WTC11 (cell line): ENCODE measurements at regions not wholly inside any gene's neighbourhood (a gene's known extent, or its start where the extent isn't known, plus 50 kb on each side); places are given as distances from the start of the nearest gene placed in this dataset.

Source experiments
- ATAC-seq: fragments of 200-7000 bp; cut with Tn5 transposase; 2 replicates; pipeline ENCODE4 v1.10.0; 2021; ENCODE audit warnings: mild to moderate bottlenecking, moderate library complexity
- CTCF ChIA-PET: fragments of 300-600 bp; sonication (Branson Sonifier 250); formaldehyde crosslinking; loops from one replicate; lab custom pipeline; 2021; ENCODE audit warnings: antibody characterized with exemption; lab: Charles Lee
- POLR2A ChIA-PET: fragments of 350-600 bp; sonication (Branson Sonifier 250); formaldehyde crosslinking; loops from one replicate; lab custom pipeline; 2021; ENCODE audit warnings: antibody characterized with exemption; lab: Charles Lee
- DNase-seq: peaks from one replicate; pipeline ENCODE4 v3.0.0; 2021; ENCODE audit warnings: low spot score
- H3K27ac Mint-ChIP-seq: 2 replicates; pipeline ENCODE4 v1.8.0; 2021; ENCODE audit warnings: mixed read lengths
- H3K27me3 Mint-ChIP-seq: 2 replicates; pipeline ENCODE4 v1.8.0; 2021; ENCODE audit warnings: low read depth, mild to moderate bottlenecking, moderate library complexity, mixed read lengths
- H3K36me3 Mint-ChIP-seq: 2 replicates; pipeline ENCODE4 v1.8.0; 2021; ENCODE audit warnings: mixed read lengths
- H3K4me1 Mint-ChIP-seq: 2 replicates; pipeline ENCODE4 v1.8.0; 2022; ENCODE audit warnings: mixed read lengths
- H3K4me3 Mint-ChIP-seq: 2 replicates; pipeline ENCODE4 v1.8.0; 2021; ENCODE audit warnings: mild to moderate bottlenecking, moderate library complexity, mixed read lengths
- H3K9me3 Mint-ChIP-seq: 2 replicates; pipeline ENCODE4 v1.8.0; 2021; ENCODE audit warnings: mixed read lengths
- CREB1 ChIP-seq: sonication (generic); formaldehyde crosslinking; IDR thresholded peaks from 2 replicates; pipeline ENCODE4 v1.8.0; 2023; ENCODE audit warnings: mild to moderate bottlenecking, missing genetic modification reagents
- CREM ChIP-seq: sonication (generic); formaldehyde crosslinking; IDR thresholded peaks from 2 replicates; pipeline ENCODE4 v1.8.1; 2022; ENCODE audit warnings: mild to moderate bottlenecking, missing genetic modification reagents, moderate library complexity
- ERG ChIP-seq: fragments of 250-450 bp; sonication (Bioruptor Pico); IDR thresholded peaks from 2 replicates; pipeline ENCODE4 v1.8.0; 2021; ENCODE audit warnings: mild to moderate bottlenecking
- ESRRA ChIP-seq: sonication (generic); formaldehyde crosslinking; IDR thresholded peaks from 2 replicates; pipeline ENCODE4 v1.8.1; 2022; ENCODE audit warnings: mild to moderate bottlenecking, missing genetic modification reagents, borderline replicate concordance
- GABPB1 ChIP-seq: sonication (generic); formaldehyde crosslinking; IDR thresholded peaks from 2 replicates; pipeline ENCODE4 v1.8.1; 2023; ENCODE audit warnings: mild to moderate bottlenecking, missing genetic modification reagents
- JAZF1 ChIP-seq: fragments of 250-450 bp; sonication (Bioruptor Pico); IDR thresholded peaks from 2 replicates; pipeline ENCODE4 v1.9.0; 2021; ENCODE audit warnings: moderate library complexity, mild to moderate bottlenecking, inconsistent platforms
- KAT7 ChIP-seq: sonication (generic); formaldehyde crosslinking; IDR thresholded peaks from 2 replicates; pipeline ENCODE4 v1.8.1; 2023; ENCODE audit warnings: missing genetic modification reagents, mild to moderate bottlenecking, borderline replicate concordance
- MLX ChIP-seq: sonication (generic); formaldehyde crosslinking; IDR thresholded peaks from 2 replicates; pipeline ENCODE4 v1.8.1; 2023; ENCODE audit warnings: mild to moderate bottlenecking, missing genetic modification reagents, moderate library complexity
- MXD4 ChIP-seq: fragments of 250-450 bp; sonication (Bioruptor Pico); IDR thresholded peaks from 2 replicates; pipeline ENCODE4 v1.8.0; 2021; ENCODE audit warnings: mild to moderate bottlenecking, moderate library complexity, borderline replicate concordance
- NFATC4 ChIP-seq: fragments of 250-450 bp; sonication (Bioruptor Pico); IDR thresholded peaks from 2 replicates; pipeline ENCODE4 v1.9.0; 2021; ENCODE audit warnings: mild to moderate bottlenecking
- NFE2L1 ChIP-seq: sonication (generic); formaldehyde crosslinking; IDR thresholded peaks from 2 replicates; pipeline ENCODE4 v1.8.1; 2023; ENCODE audit warnings: missing genetic modification reagents
- NR1H2 ChIP-seq: sonication (generic); formaldehyde crosslinking; IDR thresholded peaks from 2 replicates; pipeline ENCODE4 v1.9.0; 2021; ENCODE audit warnings: mild to moderate bottlenecking, moderate library complexity, missing genetic modification reagents
- NR3C1 ChIP-seq: sonication (generic); formaldehyde crosslinking; conservative IDR thresholded peaks from 2 replicates; pipeline ENCODE4 v1.8.1; 2023; ENCODE audit warnings: low read depth, mild to moderate bottlenecking, missing genetic modification reagents
- RELA ChIP-seq: sonication (generic); formaldehyde crosslinking; IDR thresholded peaks from 2 replicates; pipeline ENCODE4 v1.8.1; 2022; ENCODE audit warnings: missing genetic modification reagents, mild to moderate bottlenecking, borderline replicate concordance
- SMAD3 ChIP-seq: sonication (generic); formaldehyde crosslinking; IDR thresholded peaks from 2 replicates; pipeline ENCODE4 v1.8.0; 2022; ENCODE audit warnings: missing genetic modification reagents, mild to moderate bottlenecking, borderline replicate concordance
- TEAD1 ChIP-seq: sonication (generic); formaldehyde crosslinking; IDR thresholded peaks from 2 replicates; pipeline ENCODE4 v1.8.0; 2022; ENCODE audit warnings: mild to moderate bottlenecking, missing genetic modification reagents
- TEAD4 ChIP-seq: sonication (generic); formaldehyde crosslinking; IDR thresholded peaks from 2 replicates; pipeline ENCODE4 v1.8.0; 2022; ENCODE audit warnings: mild to moderate bottlenecking, missing genetic modification reagents
- ZMAT4 ChIP-seq: fragments of 250-450 bp; sonication (Bioruptor Pico); IDR thresholded peaks from 2 replicates; pipeline ENCODE4 v1.9.0; 2021; ENCODE audit warnings: mild to moderate bottlenecking
- ZNF263 ChIP-seq: sonication (generic); formaldehyde crosslinking; IDR thresholded peaks from 2 replicates; pipeline ENCODE4 v1.8.1; 2022; ENCODE audit warnings: low read depth, mild to moderate bottlenecking, moderate library complexity, missing genetic modification reagents
- TF ChIP-seq, protein P1 (sequence below): sonication (generic); formaldehyde crosslinking; IDR thresholded peaks from 2 replicates; pipeline ENCODE4 v1.8.0; 2023; ENCODE audit warnings: missing genetic modification reagents
- TF ChIP-seq, protein P2 (sequence below): sonication (generic); formaldehyde crosslinking; IDR thresholded peaks from 2 replicates; pipeline ENCODE4 v1.8.1; 2023; ENCODE audit warnings: mild to moderate bottlenecking, missing genetic modification reagents
- TF ChIP-seq, protein P3 (sequence below): sonication (generic); formaldehyde crosslinking; IDR thresholded peaks from 2 replicates; pipeline ENCODE4 v1.8.1; 2022; ENCODE audit warnings: mild to moderate bottlenecking, missing genetic modification reagents, moderate library complexity, borderline replicate concordance

GRCh38 chr3:40961104-40961857 lies 238.0 kb upstream of the CTNNB1 start:
- ATAC-seq: no peak
- H3K36me3 Mint-ChIP-seq: peaks cover 33% of the 10 kb centered on the region
- H3K4me3 Mint-ChIP-seq: no peak overlapping the region
- H3K27me3 Mint-ChIP-seq: no peaks in the 10 kb centered on the region
- no peak overlapping the region for H3K27ac Mint-ChIP-seq
- TF ChIP-seq SMAD3: no peak
- TF ChIP-seq MLX (CRISPR knock-in tag): no peak
- TF ChIP-seq ERG (CRISPR knock-in tag): no peak
- no peak for TF ChIP-seq RELA (CRISPR knock-in tag)
- no peak for TF ChIP-seq NR1H2 (CRISPR knock-in tag)
- TF ChIP-seq NR3C1 (CRISPR knock-in tag): no peak
- TF ChIP-seq KAT7 (CRISPR knock-in tag): no peak
- TF ChIP-seq ESRRA (CRISPR knock-in tag): no peak
- no peak for TF ChIP-seq JAZF1 (CRISPR knock-in tag)
- no peak for TF ChIP-seq NFE2L1 (CRISPR knock-in tag)
- H3K4me1 Mint-ChIP-seq: peaks cover 21% of the 10 kb centered on the region
- peaks cover 47% of the 10 kb centered on the region for H3K9me3 Mint-ChIP-seq
- no peak for DNase-seq
- ChIA-PET POLR2A (no interaction called here), CTCF (no interaction called here)

DNA sequence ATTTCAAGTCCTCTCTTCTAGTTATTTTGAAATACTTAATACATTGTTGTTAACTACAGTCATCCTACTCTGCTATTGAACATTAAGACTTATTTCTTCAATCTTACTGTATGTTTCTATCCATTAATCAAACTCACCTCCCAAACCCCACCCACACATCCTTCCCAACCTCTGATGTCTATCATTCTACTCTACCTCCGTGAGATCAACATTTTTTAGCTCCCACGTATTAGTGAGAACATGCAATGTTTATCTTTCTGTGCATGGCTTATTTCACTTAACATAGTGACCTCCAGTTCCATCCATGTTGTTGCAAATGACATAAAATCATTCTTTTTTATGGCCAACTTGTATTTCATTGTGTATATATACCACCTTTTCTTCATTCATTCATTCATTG lies 236.6 kb upstream of the CTNNB1 start:
- peaks cover 26% of the 10 kb centered on the region for H3K36me3 Mint-ChIP-seq
- no peak overlapping the region for H3K27ac Mint-ChIP-seq
- H3K4me3 Mint-ChIP-seq: no peak overlapping the region
- H3K9me3 Mint-ChIP-seq: peaks cover 39% of the 10 kb centered on the region
- ATAC-seq: no peak
- no peaks in the 10 kb centered on the region; the same call in 1 of the 2 replicates for H3K27me3 Mint-ChIP-seq
- CTCF ChIA-PET: no interaction called here
- H3K4me1 Mint-ChIP-seq: peaks cover 21% of the 10 kb centered on the region
- TF ChIP-seq NR1H2 (CRISPR knock-in tag): no peak
- TF ChIP-seq, protein P1, sequence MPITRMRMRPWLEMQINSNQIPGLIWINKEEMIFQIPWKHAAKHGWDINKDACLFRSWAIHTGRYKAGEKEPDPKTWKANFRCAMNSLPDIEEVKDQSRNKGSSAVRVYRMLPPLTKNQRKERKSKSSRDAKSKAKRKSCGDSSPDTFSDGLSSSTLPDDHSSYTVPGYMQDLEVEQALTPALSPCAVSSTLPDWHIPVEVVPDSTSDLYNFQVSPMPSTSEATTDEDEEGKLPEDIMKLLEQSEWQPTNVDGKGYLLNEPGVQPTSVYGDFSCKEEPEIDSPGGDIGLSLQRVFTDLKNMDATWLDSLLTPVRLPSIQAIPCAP (CRISPR knock-in tag): no peak
- no peak for TF ChIP-seq CREB1 (CRISPR knock-in tag)
- TF ChIP-seq MLX (CRISPR knock-in tag): no peak
- TF ChIP-seq, protein P2, sequence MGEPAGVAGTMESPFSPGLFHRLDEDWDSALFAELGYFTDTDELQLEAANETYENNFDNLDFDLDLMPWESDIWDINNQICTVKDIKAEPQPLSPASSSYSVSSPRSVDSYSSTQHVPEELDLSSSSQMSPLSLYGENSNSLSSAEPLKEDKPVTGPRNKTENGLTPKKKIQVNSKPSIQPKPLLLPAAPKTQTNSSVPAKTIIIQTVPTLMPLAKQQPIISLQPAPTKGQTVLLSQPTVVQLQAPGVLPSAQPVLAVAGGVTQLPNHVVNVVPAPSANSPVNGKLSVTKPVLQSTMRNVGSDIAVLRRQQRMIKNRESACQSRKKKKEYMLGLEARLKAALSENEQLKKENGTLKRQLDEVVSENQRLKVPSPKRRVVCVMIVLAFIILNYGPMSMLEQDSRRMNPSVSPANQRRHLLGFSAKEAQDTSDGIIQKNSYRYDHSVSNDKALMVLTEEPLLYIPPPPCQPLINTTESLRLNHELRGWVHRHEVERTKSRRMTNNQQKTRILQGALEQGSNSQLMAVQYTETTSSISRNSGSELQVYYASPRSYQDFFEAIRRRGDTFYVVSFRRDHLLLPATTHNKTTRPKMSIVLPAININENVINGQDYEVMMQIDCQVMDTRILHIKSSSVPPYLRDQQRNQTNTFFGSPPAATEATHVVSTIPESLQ (CRISPR knock-in tag): no peak
- no peak for TF ChIP-seq GABPB1 (CRISPR knock-in tag)
- POLR2A ChIA-PET: no interaction called here
- DNase-seq: no peak

- H3K4me3 Mint-ChIP-seq: no peak overlapping the region
- ATAC-seq (no peak), DNase-seq (no peak)
- no peak overlapping the region for H3K27ac Mint-ChIP-seq
- H3K27me3 Mint-ChIP-seq: no peaks in the 10 kb centered on the region; the same call in 1 of the 2 replicates
- H3K36me3 Mint-ChIP-seq: peaks cover 8% of the 10 kb centered on the region; the same call in 1 of the 2 replicates
- CTCF ChIA-PET: no interaction called here
- H3K9me3 Mint-ChIP-seq: peaks cover 18% of the 10 kb centered on the region
- POLR2A ChIA-PET: no interaction called here
- peaks cover 2% of the 10 kb centered on the region for H3K4me1 Mint-ChIP-seq
- TF ChIP-seq SMAD3 (no peak), NFATC4 (CRISPR knock-in tag) (no peak), MXD4 (CRISPR knock-in tag) (no peak), ZMAT4 (CRISPR knock-in tag) (no peak), ZNF263 (CRISPR knock-in tag) (no peak), CREM (CRISPR knock-in tag) (no peak), TEAD1 (no peak), TEAD4 (CRISPR knock-in tag) (no peak)
- TF ChIP-seq, protein P3, sequence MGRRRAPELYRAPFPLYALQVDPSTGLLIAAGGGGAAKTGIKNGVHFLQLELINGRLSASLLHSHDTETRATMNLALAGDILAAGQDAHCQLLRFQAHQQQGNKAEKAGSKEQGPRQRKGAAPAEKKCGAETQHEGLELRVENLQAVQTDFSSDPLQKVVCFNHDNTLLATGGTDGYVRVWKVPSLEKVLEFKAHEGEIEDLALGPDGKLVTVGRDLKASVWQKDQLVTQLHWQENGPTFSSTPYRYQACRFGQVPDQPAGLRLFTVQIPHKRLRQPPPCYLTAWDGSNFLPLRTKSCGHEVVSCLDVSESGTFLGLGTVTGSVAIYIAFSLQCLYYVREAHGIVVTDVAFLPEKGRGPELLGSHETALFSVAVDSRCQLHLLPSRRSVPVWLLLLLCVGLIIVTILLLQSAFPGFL (CRISPR knock-in tag): no peak
These were observed 230.6 kb upstream of the CTNNB1 start for GRCh38 chr3:40968666-40969065.
